Panc1 (cell line): ENCODE measurements at regions not wholly inside any gene's neighbourhood (a gene's known extent, or its start where the extent isn't known, plus 50 kb on each side); places are given as distances from the start of the nearest gene placed in this dataset.

Experiments used
- POLR2AphosphoS5 ChIP-seq: IDR thresholded peaks from 2 replicates; pipeline ENCODE4 v1.6.1; 2012; ENCODE audit warnings: mild to moderate bottlenecking, low read depth, low read length, moderate library complexity
- TCF7L2 ChIP-seq: IDR thresholded peaks from 2 replicates; pipeline ENCODE4 v1.6.1; 2011; ENCODE audit warnings: mild to moderate bottlenecking, low read depth, low read length, inconsistent platforms

GRCh38 chr4:37524267-37524666 is 161.9 kb downstream of the RELL1 start:
- TF ChIP-seq TCF7L2 (no peak), POLR2AphosphoS5 (no peak)
